ENCODE measurements at regions not wholly inside any gene's neighbourhood (a gene's known extent, or its start where the extent isn't known, plus 50 kb on each side); places are given as distances from the start of the nearest gene placed in this dataset.

DNA sequence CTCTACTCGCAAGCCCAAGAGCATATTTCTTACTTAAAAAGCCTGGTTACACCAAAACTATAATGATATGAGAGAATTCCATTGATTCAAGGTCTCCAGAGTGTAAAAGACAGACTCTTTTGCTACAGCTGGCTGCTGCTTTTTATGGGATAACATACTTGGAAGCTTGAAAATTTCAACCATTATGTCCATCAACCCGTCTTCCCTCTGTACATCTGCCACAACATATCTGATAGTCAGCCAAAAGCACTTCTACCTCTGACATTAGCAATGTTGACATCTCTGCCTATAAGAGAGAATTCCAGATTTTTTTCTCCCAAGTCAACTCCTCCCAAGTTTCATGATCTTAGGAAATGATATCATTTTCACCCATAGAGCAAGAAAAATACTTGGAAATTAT is 54.4 kb upstream of the IQCM start:
- H3K4me1 Mint-ChIP-seq = no peaks in the 10 kb centered on the region
- TF ChIP-seq, protein P1, sequence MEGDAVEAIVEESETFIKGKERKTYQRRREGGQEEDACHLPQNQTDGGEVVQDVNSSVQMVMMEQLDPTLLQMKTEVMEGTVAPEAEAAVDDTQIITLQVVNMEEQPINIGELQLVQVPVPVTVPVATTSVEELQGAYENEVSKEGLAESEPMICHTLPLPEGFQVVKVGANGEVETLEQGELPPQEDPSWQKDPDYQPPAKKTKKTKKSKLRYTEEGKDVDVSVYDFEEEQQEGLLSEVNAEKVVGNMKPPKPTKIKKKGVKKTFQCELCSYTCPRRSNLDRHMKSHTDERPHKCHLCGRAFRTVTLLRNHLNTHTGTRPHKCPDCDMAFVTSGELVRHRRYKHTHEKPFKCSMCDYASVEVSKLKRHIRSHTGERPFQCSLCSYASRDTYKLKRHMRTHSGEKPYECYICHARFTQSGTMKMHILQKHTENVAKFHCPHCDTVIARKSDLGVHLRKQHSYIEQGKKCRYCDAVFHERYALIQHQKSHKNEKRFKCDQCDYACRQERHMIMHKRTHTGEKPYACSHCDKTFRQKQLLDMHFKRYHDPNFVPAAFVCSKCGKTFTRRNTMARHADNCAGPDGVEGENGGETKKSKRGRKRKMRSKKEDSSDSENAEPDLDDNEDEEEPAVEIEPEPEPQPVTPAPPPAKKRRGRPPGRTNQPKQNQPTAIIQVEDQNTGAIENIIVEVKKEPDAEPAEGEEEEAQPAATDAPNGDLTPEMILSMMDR (IDR thresholded peaks at IDR 0.05) = no peak
- no peaks in the 10 kb centered on the region for H3K36me3 Mint-ChIP-seq (ENCODE audit: low read depth)
- no peak for DNase-seq
- H3K9me3 Mint-ChIP-seq = no peaks in the 10 kb centered on the region
- H3K27ac Mint-ChIP-seq = no peak overlapping the region
- H3K27me3 Mint-ChIP-seq (ENCODE audit: low read depth, poor library complexity) = peaks cover 3% of the 10 kb centered on the region
- H3K4me3 Mint-ChIP-seq = no peak overlapping the region

GRCh38 chr4:149881744-149882143 is 66.1 kb upstream of the IQCM start:
- peaks cover 13% of the 10 kb centered on the region for H3K4me1 Mint-ChIP-seq
- TF ChIP-seq, protein P1 (IDR thresholded peaks at IDR 0.05) = no peak
- no peaks in the 10 kb centered on the region for H3K36me3 Mint-ChIP-seq (ENCODE audit: low read depth)
- H3K4me3 Mint-ChIP-seq = no peak overlapping the region
- no peak overlapping the region for H3K27ac Mint-ChIP-seq
- H3K27me3 Mint-ChIP-seq (ENCODE audit: low read depth, poor library complexity) = peaks cover 8% of the 10 kb centered on the region
- no peak for DNase-seq
- H3K9me3 Mint-ChIP-seq = no peaks in the 10 kb centered on the region

DNA sequence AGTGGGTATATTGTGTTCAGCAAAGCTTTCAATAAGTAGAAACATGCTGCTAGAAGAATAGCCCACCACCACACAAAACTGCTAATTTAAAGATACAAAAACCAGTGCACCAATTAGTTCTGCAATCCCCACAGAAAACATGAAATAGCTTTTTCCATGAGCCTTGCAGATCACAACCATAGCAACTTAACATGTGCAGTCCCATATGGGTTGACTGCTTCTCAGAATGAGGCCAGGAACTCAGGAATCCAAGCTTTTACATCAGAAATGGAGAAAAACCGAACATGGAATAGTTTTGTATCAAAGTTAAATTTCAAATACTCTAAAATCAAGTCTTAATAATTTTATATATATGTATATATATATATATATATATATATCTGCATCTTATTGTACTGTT is 66.6 kb upstream of the IQCM start:
- no peaks in the 10 kb centered on the region for H3K36me3 Mint-ChIP-seq (ENCODE audit: low read depth)
- TF ChIP-seq, protein P1 (IDR thresholded peaks at IDR 0.05) = no peak
- H3K4me1 Mint-ChIP-seq = peaks cover 13% of the 10 kb centered on the region
- no peak for DNase-seq
- H3K27me3 Mint-ChIP-seq (ENCODE audit: low read depth, poor library complexity) = peaks cover 8% of the 10 kb centered on the region
- no peak overlapping the region for H3K27ac Mint-ChIP-seq
- H3K9me3 Mint-ChIP-seq = no peaks in the 10 kb centered on the region
- no peak overlapping the region for H3K4me3 Mint-ChIP-seq

- H3K27me3 Mint-ChIP-seq (ENCODE audit: low read depth, poor library complexity) = peaks cover 7% of the 10 kb centered on the region
- H3K36me3 Mint-ChIP-seq (ENCODE audit: low read depth) = no peaks in the 10 kb centered on the region
- DNase-seq = no peak
- no peak overlapping the region for H3K27ac Mint-ChIP-seq
- TF ChIP-seq, protein P1 (IDR thresholded peaks at IDR 0.05) = no peak
- H3K4me3 Mint-ChIP-seq = no peak overlapping the region
- peaks cover 13% of the 10 kb centered on the region for H3K4me1 Mint-ChIP-seq
- H3K9me3 Mint-ChIP-seq = no peaks in the 10 kb centered on the region
Observed at GRCh38 chr4:149884046-149884445, 68.4 kb upstream of the IQCM start.

DNA sequence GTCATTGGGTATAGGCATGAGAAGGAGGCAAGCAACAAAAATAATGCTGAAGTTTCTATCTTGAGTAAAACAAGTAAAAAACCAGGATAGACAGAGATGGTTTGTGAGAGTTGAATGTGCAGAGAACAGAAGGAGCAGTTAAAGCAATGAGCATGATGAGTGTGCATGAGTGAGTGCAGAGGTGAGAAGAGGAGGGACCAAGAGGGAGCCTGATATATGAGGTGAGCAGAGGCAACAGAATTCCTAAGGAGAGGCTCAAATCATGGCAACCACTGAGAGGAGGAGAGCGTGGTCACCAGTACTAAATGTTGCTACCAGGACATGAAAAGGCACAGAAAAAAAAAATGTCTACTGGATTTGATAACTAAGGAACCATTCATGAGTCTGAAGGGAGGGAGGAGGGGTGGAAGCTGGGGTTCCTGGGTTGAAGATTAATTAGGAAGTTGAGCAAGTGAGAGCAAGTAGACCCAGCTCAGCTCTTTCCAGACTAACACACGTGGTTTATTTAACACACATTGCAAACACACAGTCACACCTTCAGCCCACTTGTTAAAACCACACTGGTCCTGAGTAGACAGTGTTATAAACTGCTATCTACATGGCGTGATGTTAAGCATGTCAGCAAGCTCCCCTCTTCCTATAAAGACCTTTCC is 69.0 kb upstream of the IQCM start:
- no peak overlapping the region for H3K27ac Mint-ChIP-seq
- H3K4me3 Mint-ChIP-seq = no peak overlapping the region
- H3K4me1 Mint-ChIP-seq = peaks cover 10% of the 10 kb centered on the region
- no peaks in the 10 kb centered on the region for H3K9me3 Mint-ChIP-seq
- TF ChIP-seq, protein P1 (IDR thresholded peaks at IDR 0.05) = no peak
- DNase-seq = no peak
- peaks cover 3% of the 10 kb centered on the region for H3K27me3 Mint-ChIP-seq (ENCODE audit: low read depth, poor library complexity)
- H3K36me3 Mint-ChIP-seq (ENCODE audit: low read depth) = no peaks in the 10 kb centered on the region

DNA sequence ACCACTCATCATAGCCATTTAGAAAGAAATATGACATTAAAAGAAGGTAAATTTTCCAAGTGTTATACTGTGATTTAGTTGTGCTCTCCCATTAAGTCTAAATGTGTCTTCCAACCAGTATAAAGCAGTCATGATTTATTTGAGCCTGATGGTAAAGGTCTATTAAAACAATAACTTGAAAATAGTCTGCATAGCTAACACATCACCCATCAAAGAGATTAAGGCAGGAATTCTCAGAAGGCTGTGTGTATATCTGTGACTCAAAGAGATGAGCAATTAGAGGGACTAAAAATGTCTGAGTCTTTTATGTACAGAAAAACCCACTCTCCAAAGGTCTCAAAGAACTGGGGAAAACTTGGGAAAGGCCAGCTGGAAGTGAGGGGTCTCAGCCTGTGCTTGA is 70.3 kb upstream of the IQCM start:
- no peak for DNase-seq
- H3K4me1 Mint-ChIP-seq = peaks cover 4% of the 10 kb centered on the region
- H3K36me3 Mint-ChIP-seq (ENCODE audit: low read depth) = no peaks in the 10 kb centered on the region
- no peak overlapping the region for H3K4me3 Mint-ChIP-seq
- no peak overlapping the region for H3K27ac Mint-ChIP-seq
- H3K27me3 Mint-ChIP-seq (ENCODE audit: low read depth, poor library complexity) = no peaks in the 10 kb centered on the region
- TF ChIP-seq, protein P1 (IDR thresholded peaks at IDR 0.05) = no peak
- no peaks in the 10 kb centered on the region for H3K9me3 Mint-ChIP-seq
